ENCODE measurements at regions not wholly inside any gene's neighbourhood (a gene's known extent, or its start where the extent isn't known, plus 50 kb on each side); places are given as distances from the start of the nearest gene placed in this dataset.

- no peaks in the 10 kb centered on the region for H3K9me3 ChIP-seq (ENCODE audit: control insufficient read depth, insufficient read depth, low read length)
- no peak for ATAC-seq
- no peaks in the 10 kb centered on the region for H3K36me3 Mint-ChIP-seq
Measured at GRCh38 chr5:173557123-173557903, 59.1 kb downstream of the BOD1 start.

GRCh38 chr5:173556142-173557028, 60.1 kb downstream of the BOD1 start:
- H3K27me3 ChIP-seq (ENCODE audit: control insufficient read depth, insufficient read depth, low read length), result no peaks in the 10 kb centered on the region
- Mint-ChIP-seq H3K27ac (no peak overlapping the region), H3K4me1 (no peaks in the 10 kb centered on the region), H3K27me3 (ENCODE audit: low read depth in 2 of 2) (peaks cover 11 to 17% of the 10 kb centered on the region in 2 donors), H3K9me3 (peaks cover 3 to 4% of the 10 kb centered on the region in 2 donors), H3K4me3 (no peak overlapping the region), H3K36me3 (no peaks in the 10 kb centered on the region)
- H3K4me1 ChIP-seq (ENCODE audit: control insufficient read depth, insufficient read depth, low read length), result no peaks in the 10 kb centered on the region
- no peak for DNase-seq
- H3K27ac ChIP-seq (ENCODE audit: low read length), result no peak overlapping the region
- TF ChIP-seq CTCF (IDR thresholded peaks at IDR 0.05), result no peak
- H3K9me3 ChIP-seq (ENCODE audit: control insufficient read depth, insufficient read depth, low read length), result no peaks in the 10 kb centered on the region
- ATAC-seq, result no peak
- 81% methylated on average over 6 of the region's 8 CpGs for WGBS (ENCODE audit: insufficient coverage)
- H3K4me3 ChIP-seq (ENCODE audit: low read length), result no peak overlapping the region
- no peaks in the 10 kb centered on the region for H3K36me3 ChIP-seq (ENCODE audit: control insufficient read depth, insufficient read depth, low read length)
- intact Hi-C loops (cut with micrococcal nuclease), result no loop called here

More at GRCh38 chr5:173557123-173557903, 59.1 kb downstream of the BOD1 start:
- H3K36me3 ChIP-seq (ENCODE audit: control insufficient read depth, insufficient read depth, low read length), result no peaks in the 10 kb centered on the region
- no peak for TF ChIP-seq CTCF (IDR thresholded peaks at IDR 0.05)
- no peaks in the 10 kb centered on the region for H3K4me1 ChIP-seq (ENCODE audit: control insufficient read depth, insufficient read depth, low read length)
- intact Hi-C loops (cut with micrococcal nuclease), result no loop called here
- Mint-ChIP-seq H3K4me3 (no peak overlapping the region), H3K27ac (no peak overlapping the region), H3K4me1 (no peaks in the 10 kb centered on the region), H3K9me3 (peaks cover 3 to 4% of the 10 kb centered on the region in 2 donors), H3K27me3 (ENCODE audit: low read depth in 2 of 2) (peaks cover 14 to 17% of the 10 kb centered on the region in 2 donors)
- WGBS (ENCODE audit: insufficient coverage), result 81% methylated on average over 12 of the region's 12 CpGs
- DNase-seq, result no peak
- H3K27me3 ChIP-seq (ENCODE audit: control insufficient read depth, insufficient read depth, low read length), result no peaks in the 10 kb centered on the region
- no peak overlapping the region for H3K27ac ChIP-seq (ENCODE audit: low read length)
- H3K4me3 ChIP-seq (ENCODE audit: low read length), result no peak overlapping the region

- Mint-ChIP-seq H3K27me3 (ENCODE audit: low read depth in 2 of 2) (peaks cover 4 to 13% of the 10 kb centered on the region in 2 donors), H3K4me3 (no peak overlapping the region), H3K36me3 (no peaks in the 10 kb centered on the region), H3K9me3 (peaks cover 0 to 2% of the 10 kb centered on the region in 2 donors), H3K4me1 (no peaks in the 10 kb centered on the region), H3K27ac (no peak overlapping the region)
- no peak for DNase-seq
- Histone ChIP-seq H3K4me3 (ENCODE audit: low read length) (no peak overlapping the region), H3K4me1 (ENCODE audit: control insufficient read depth, insufficient read depth, low read length) (no peaks in the 10 kb centered on the region), H3K27ac (ENCODE audit: low read length) (no peak overlapping the region), H3K36me3 (ENCODE audit: control insufficient read depth, insufficient read depth, low read length) (no peaks in the 10 kb centered on the region), H3K27me3 (ENCODE audit: control insufficient read depth, insufficient read depth, low read length) (no peaks in the 10 kb centered on the region), H3K9me3 (ENCODE audit: control insufficient read depth, insufficient read depth, low read length) (no peaks in the 10 kb centered on the region)
- 92% methylated on average over 30 of the region's 30 CpGs for WGBS (ENCODE audit: insufficient coverage)
- no peak for TF ChIP-seq CTCF (IDR thresholded peaks at IDR 0.05)
- ATAC-seq, result no peak
- intact Hi-C loops (cut with micrococcal nuclease), result no loop called here
Measured at GRCh38 chr5:173554989-173555705, 61.3 kb downstream of the BOD1 start.
